ENCODE measurements at regions not wholly inside any gene's neighbourhood (a gene's known extent, or its start where the extent isn't known, plus 50 kb on each side); places are given as distances from the start of the nearest gene placed in this dataset.

- TF ChIP-seq EZH2 (IDR thresholded peaks at IDR 0.05; ENCODE audit: borderline replicate concordance, low read depth, low read length, severe bottlenecking) (no peak), CTCF (IDR thresholded peaks at IDR 0.05; ENCODE audit: borderline replicate concordance, extremely low read depth, low read length, poor library complexity, severe bottlenecking) (no peak)
Measured at GRCh38 chr18:77967791-77968190, 718.1 kb downstream of the GALR1 start.

All from DND-41 (cell line).